ENCODE measurements at regions not wholly inside any gene's neighbourhood (a gene's known extent, or its start where the extent isn't known, plus 50 kb on each side); places are given as distances from the start of the nearest gene placed in this dataset.

GRCh38 chr9:109707355-109707754, 72.6 kb upstream of the PALM2AKAP2 start:
- Histone ChIP-seq H3K4ac (replicated peaks; ENCODE audit: insufficient read length, low read depth, low read length) (no peak overlapping the region), H3K79me2 (ENCODE audit: control insufficient read depth in 1 of 2, insufficient read depth in 2 of 2, low read length in 2 of 2) (no peaks in the 10 kb centered on the region), H4K20me1 (replicated peaks in 1 of 2; ENCODE audit: control insufficient read depth in 1 of 2, insufficient read depth in 2 of 2, low read length in 2 of 2) (no peaks in the 10 kb centered on the region), H3K79me1 (ENCODE audit: low read depth, low read length) (no peaks in the 10 kb centered on the region), H2AK5ac (ENCODE audit: low read depth, low read length) (no peak overlapping the region), H3K9ac (replicated peaks in 1 of 4; ENCODE audit: extremely low read depth in 1 of 4, low read depth in 3 of 4, low read length in 3 of 4) (no peak overlapping the region), H2BK120ac (replicated peaks; ENCODE audit: low read depth, low read length) (no peak overlapping the region), H2AFZ (ENCODE audit: low read length) (no peak overlapping the region; the same call in 1 of the 2 replicates), H2BK5ac (ENCODE audit: low read depth, low read length) (no peak overlapping the region), H2BK20ac (ENCODE audit: low read length) (no peak overlapping the region), H3K4me2 (ENCODE audit: insufficient read depth in 1 of 2, low read depth in 2 of 2, low read length in 2 of 2) (no peak overlapping the region), H3K4me1 (replicated peaks in 1 of 4; ENCODE audit: control insufficient read depth in 3 of 4, insufficient read depth in 4 of 4, low read length in 3 of 4) (no peaks in the 10 kb centered on the region), H4K8ac (ENCODE audit: extremely low read depth, insufficient read depth, low read length) (no peak overlapping the region), H2BK12ac (ENCODE audit: low read depth, low read length) (no peak overlapping the region), H4K5ac (ENCODE audit: insufficient read length, low read depth, low read length) (no peak overlapping the region), H3K27me3 (replicated peaks in 1 of 4; ENCODE audit: control insufficient read depth in 3 of 4, extremely low read depth in 1 of 4, insufficient read depth in 3 of 4, low read length in 3 of 4) (no peaks in the 10 kb centered on the region), H3K14ac (ENCODE audit: insufficient read length) (no peak overlapping the region), H3K23ac (ENCODE audit: insufficient read length) (no peak overlapping the region), H3K18ac (ENCODE audit: extremely low read depth, low read length) (no peak overlapping the region), H3K27ac (ENCODE audit: low read depth, low read length) (no peak overlapping the region), H3K4me3 (ENCODE audit: extremely low read depth in 1 of 4, insufficient read depth in 2 of 4, low read depth in 3 of 4, low read length in 4 of 4) (no peak overlapping the region), H3K36me3 (ENCODE audit: control insufficient read depth in 2 of 4, insufficient read depth in 4 of 4, low read length in 3 of 4) (no peaks in the 10 kb centered on the region), H4K91ac (replicated peaks; ENCODE audit: insufficient read length, low read length) (no peak overlapping the region), H3K56ac (replicated peaks; ENCODE audit: insufficient read length, low read depth, low read length) (no peak overlapping the region), H3K9me3 (ENCODE audit: insufficient read depth in 2 of 2, low read depth in 1 of 2, low read length in 1 of 2) (no peaks in the 10 kb centered on the region), H2BK15ac (ENCODE audit: low read length) (no peak overlapping the region), H3K23me2 (ENCODE audit: low read depth, low read length) (no peaks in the 10 kb centered on the region)
- no peak for TF ChIP-seq HDAC6 (IDR thresholded peaks at IDR 0.05; ENCODE audit: low read depth, low read length)
- no peak for TF ChIP-seq PHF8 (conservative IDR thresholded peaks at IDR 0.05; ENCODE audit: low read depth, low read length)
- no peak for TF ChIP-seq TBP (IDR thresholded peaks at IDR 0.05; ENCODE audit: low read depth, low read length)
- FAIRE-seq (no peak), DNase-seq (ENCODE audit: low read depth in 1 of 2, low spot score in 2 of 2) (no peak)
- CTCF ChIA-PET (ENCODE audit: partially characterized antibody): interaction anchor here (1.8 kb wide), 1 partner anchor 13 kb away, joined by 4 read pairs; no protein-coding TSS in a partner anchor
- 100% methylated on average over 3 of the region's 3 CpGs; no CpG with 5 or more reads in 1 of the 2 experiments for WGBS, 2 experiments (ENCODE audit: extremely low coverage in 1 of 2, insufficient coverage in 1 of 2, insufficient read length in 1 of 2, insufficient replicate concordance in 2 of 2, low coverage in 1 of 2, low lambda C conversion rate in 2 of 2, missing lambda C conversion rate in 1 of 2)
- POLR2A ChIA-PET (ENCODE audit: partially characterized antibody): no interaction called here
